GM21526 (cell line): ENCODE measurements at regions not wholly inside any gene's neighbourhood (a gene's known extent, or its start where the extent isn't known, plus 50 kb on each side); places are given as distances from the start of the nearest gene placed in this dataset.

Experiments used
- ATAC-seq: cut with Tn5 transposase; IDR thresholded peaks from one replicate; pipeline ENCODE4 v1.9.1; 2021; ENCODE audit warnings: moderate library complexity; ENCODE audit not compliant: unreplicated experiment, low FRiP score

DNA sequence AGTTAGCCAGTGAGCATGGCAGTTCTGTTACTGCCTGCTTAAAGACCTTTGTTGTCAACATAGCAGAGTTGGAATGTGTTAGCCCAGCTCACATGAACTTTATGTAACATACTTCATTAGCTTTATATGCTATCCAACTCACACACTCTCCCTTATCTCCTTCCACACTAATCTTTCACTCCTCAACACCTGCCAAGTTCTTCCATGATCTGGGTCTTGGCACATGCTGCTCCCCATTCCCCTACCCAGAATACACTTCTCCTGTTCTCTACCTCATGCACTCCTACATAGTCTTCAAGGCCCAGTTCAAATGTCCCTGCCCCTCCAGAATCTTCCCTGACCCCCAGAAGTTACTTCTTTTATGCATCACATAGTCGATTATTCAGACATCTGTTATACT lies 179.3 kb downstream of the KATNAL1 start:
- no peak for ATAC-seq

DNA sequence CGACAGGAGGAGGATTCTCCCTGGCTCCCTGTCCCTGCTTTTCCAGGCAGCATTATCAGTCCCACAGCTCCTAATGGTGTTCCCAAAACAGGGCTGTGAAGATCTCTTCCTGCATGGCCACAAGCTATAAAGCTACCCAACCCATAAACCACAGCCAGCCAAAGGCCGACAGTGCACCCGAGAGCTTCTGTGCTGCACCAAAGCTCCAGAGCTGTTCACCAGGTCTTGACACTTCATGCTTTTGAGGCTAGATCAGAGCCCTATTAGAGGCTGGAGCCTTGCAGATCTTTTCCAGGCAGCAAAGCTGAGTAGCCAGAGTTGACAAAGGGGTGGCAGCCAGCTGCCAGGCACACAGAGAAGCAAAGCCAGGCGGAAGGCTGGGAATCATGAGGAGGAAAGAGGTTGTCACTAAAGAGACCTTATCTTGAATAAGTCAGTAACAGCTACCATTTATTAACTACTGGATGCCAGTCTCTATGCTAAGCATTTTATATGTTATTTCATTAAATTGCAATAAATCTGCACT lies 180.4 kb downstream of the KATNAL1 start:
- no peak for ATAC-seq

DNA sequence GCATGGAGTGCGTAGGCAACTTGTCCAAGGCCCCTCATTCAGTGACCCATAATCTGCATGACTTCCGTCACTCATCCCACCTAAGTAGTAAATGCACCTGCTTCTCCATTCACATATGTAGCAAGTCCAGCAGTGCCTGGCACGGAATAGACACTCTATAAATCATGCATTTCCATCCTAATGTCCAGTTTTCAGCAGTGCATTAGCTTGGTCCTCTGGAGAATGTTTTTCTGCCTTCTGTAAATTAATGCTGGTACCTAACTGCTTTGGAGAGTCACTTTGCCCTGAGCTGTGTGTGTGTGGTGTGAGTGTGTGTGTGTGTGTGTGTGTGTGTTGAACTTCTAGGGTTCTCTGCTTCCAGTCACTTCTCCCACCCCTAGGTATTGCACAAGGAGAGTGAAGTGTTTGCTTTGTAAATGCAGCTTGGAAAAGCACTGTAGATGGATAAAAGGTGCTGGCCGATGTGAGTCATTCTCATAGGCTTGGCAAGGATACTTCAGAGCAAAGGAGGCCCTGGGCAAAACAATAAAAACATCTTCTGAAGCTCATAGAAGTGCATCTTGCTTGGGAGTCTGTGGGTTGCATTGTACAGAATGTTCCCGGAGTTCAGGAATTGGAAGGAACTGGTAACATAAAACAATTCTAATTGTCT lies 181.8 kb downstream of the KATNAL1 start:
- ATAC-seq, result no peak

DNA sequence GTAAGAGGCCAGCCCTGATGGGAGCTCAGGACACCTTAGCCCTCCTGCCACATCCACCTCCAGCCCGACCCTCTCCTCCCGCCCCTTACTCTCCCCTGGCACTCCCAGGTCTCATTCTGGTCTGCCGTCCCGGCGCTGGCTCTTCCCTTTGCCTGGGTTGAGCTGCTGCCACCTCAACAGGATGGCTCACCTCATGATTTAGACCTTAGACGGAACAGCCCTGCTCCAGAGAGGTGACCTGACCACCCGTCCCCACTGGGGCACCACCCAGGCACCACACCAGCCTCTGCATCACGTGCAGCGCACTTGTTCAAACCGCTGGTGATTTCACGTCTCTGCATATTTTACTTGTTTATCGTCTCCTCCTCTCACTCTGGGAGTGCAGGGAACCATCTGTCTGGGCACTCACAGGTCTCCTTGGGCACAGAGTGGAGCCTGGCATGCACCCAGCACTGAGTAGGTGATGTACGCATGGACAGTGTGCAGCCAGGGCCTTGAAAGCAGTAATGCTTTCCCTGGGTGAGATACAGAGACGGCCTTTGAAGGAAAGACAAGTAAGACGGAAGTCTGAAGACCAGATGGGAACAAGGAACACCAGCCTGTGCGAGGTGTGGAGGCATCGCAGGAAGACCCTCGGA lies 183.1 kb downstream of the KATNAL1 start:
- no peak for ATAC-seq

DNA sequence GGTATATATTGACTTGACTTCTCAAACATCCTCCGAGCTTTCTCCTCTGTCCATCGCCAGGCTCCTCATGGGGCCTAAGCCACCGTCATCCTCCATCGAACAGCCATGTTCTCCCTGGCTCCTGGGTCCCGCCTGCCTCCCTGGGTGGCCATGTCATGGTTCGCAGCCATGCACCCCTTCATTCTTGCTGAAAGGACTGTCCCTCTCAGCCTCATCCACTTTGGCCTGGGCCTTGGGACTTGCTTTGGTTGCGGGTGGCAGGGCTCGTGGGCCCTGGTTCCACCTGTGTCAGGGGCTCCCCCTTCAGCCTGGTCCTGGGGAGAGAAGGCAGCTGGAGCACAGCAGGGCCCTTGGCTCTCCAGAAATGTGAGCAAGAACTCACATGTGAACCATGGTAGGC lies 183.8 kb downstream of the KATNAL1 start:
- no peak for ATAC-seq

DNA sequence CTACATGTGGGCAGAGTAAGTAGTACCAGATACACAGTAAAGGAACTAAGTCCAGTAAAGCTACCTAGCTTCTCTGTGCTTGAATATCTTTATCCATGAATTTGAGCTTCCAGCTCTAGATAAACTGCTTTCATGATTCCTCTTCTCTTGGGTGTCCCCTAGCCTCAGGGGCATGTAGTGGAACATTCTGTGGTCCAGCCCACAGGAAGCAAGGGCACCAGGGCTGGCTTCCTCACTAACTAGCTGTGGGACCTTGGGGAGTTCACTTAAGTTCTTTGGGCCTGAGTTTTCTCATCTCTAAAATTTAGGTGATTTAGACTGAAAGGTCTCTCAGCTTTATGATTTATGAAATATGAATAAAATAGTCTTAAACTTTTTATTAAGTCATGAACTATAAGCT lies 185.7 kb downstream of the KATNAL1 start:
- ATAC-seq, result no peak

DNA sequence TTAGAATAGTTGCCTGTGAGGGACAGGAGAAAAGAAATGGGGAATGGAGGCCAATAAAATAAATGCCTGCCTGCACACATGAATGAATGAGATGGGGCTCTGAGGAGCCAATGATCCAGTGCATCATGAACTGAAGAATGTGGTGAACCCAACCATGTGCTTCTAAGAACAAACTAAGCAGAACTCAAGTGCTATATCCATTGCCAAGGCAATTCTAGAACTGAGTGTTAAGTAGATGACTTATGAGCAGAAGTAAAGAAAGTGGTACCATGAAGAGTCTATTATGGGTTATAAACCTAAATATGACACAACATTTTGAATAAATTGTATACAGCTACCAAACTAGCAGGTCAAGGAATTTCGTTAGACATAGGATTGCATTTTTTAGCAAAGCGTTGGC lies 186.1 kb downstream of the KATNAL1 start:
- no peak for ATAC-seq

DNA sequence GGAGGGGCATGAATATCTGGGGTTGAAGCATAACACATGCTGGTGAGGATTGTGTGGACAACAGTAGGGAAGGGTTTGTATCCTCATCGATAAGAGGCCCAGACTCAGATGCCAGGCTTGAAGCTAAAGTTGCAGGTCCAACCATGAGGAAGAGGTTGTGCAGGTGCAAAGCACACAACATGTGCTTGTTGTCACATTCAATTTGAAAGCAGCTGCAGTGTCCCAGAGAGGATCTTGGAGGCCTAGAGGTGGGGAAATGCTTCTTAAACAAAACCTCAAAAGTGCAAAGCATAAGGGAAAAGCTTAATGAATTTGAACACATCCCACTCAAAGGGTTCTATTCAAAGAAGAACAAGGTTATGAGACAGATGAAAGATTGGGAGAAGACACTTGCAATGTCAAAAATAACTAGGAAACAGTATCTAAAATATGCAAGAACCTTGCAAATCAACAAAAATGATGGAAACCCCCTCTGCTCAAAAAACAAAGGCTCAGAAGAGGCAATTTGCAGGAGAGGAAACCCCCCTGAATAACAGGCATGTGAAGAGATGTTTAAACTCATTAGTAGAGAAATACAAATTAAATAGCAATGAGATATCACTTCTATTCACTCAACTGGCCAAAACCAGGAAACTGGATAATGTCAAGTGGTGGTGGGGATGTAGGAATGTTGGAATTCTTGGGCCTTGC lies 187.1 kb downstream of the KATNAL1 start:
- no peak for ATAC-seq

DNA sequence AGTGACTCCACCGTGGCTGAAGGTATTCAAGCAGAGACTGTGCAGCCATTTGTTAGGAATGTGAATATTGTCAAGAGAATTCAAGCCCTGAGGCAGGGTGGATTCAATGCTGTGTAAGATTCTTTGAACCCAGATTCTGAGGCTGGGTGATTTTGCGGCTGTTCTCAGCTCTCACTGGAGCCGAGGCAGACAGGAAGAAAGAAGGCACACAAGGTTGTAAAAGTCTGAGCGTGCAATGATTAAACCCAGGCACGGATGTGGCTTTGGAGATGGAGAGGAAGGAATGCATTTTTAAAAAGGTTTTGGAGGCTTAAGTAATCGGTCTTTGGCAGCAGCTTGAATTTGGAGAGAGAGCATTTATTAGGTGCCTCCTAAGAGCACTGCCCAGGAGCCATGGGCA lies 187.9 kb downstream of the KATNAL1 start:
- no peak for ATAC-seq

DNA sequence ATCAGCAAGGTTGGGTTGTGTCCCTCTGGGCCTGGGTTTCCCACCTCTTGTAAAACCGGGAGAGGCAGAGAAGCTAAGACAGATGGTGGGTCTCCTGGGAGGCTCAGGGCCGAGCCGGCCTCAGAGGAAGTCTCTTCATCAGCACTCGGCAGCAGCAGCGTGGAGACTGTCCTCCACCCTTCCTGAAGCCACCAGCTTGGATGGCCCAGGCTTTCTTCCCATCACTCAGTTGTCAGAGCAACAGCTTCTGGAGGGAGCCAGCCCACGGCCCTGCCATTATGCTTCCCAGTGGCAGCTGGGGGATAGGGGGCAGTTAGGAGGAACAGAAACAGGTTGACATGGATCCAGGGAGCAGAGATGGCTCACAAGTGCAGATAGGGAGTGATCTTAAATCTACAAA lies 191.0 kb downstream of the KATNAL1 start:
- no peak for ATAC-seq

DNA sequence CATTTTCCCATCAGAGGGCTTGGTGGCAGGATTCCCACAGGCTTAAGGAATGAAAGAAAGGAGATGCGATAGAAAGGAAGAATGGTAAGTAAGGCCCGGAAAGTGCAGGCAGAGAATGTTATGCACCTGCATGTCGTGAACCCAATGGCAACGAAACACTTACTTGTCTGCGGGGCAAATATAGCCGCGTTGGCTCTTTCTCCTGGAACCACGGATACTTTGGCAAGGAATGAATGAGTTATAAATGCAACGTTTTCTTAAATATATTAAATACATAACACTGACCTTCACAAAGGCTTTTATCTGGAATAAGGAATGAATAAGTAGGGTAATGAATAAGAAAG lies 192.1 kb downstream of the KATNAL1 start:
- ATAC-seq, result no peak

DNA sequence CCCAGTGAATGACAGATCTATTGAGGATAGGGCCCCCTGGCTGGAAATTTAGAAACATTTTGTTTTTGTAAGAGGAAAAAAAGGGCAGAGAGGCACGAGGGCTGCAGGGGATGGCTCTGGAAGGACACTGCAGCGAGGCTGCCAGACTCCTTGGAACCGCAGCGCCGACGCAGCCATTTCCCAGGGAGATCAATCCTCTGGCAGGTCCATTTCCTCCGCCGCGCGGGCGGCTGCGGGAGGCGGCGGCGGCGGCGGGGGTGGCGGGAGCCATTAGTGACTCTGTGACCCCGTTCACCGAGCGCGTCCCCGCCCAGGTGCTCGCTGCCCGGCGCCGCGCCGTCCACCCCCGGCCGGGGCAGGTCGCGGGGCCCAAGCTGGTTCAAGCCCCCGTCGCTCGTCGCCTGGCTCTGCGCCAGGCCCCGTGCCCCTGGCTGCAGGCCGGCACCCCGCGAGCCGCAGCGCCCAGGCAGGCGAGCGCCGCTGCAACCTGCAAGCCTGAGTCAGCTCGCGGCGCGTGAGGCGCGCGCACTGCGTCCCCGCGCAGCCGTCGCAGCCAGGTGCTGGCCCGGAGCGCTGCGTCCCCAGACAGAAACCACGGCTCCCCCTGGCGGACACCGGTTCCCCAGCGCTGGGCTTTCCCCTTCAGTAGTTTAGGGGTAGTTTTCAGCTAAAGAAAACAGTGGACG lies 192.6 kb downstream of the KATNAL1 start:
- ATAC-seq, result peak; percentile 89

DNA sequence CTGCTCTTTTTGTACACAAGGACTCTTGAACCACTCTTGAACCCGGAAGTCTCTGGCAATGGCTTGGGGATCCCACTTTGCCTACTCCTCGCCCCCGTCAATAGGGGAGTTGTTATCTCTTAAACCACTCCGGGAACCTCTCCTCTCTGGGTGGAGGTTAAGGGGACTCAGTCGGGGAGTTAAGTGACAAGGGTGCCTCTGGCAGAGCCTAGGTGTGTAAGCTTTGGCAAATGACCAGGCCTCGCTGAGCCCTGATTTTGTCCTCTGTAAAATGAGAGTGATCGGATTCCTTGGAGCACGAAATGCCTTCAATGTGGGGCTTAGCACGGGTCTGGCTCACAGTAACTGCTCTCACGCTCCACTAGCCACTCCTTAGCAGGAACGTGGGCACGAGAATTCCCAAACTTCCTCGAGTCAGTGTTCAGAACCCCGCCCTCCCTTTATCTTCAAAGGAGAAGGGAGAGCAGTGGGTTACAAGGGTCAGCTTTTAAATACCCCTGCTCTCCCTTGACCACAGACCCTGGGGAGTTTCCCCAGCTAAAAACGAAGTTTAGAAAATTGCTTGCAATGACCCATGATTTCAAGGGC lies 193.3 kb downstream of the KATNAL1 start:
- no peak for ATAC-seq

DNA sequence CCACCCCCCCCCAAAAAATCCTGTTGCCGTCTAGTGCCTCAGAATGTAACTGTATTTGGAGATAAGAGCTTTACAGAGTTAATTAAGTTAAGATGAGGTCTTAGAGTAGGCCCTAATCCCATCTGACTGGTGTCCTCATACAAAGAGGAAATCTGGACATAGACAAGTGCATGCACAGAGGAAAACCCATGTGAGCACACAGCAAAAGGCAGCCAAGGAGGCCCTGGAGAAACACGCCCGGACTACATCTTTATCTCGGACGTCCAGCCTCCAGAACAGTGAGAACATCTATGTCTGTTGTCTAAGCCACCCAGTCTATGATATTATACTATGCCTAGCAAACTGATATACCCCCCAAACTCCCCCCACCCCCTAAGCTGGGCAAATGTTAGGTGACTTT lies 193.8 kb downstream of the KATNAL1 start:
- ATAC-seq, result no peak

DNA sequence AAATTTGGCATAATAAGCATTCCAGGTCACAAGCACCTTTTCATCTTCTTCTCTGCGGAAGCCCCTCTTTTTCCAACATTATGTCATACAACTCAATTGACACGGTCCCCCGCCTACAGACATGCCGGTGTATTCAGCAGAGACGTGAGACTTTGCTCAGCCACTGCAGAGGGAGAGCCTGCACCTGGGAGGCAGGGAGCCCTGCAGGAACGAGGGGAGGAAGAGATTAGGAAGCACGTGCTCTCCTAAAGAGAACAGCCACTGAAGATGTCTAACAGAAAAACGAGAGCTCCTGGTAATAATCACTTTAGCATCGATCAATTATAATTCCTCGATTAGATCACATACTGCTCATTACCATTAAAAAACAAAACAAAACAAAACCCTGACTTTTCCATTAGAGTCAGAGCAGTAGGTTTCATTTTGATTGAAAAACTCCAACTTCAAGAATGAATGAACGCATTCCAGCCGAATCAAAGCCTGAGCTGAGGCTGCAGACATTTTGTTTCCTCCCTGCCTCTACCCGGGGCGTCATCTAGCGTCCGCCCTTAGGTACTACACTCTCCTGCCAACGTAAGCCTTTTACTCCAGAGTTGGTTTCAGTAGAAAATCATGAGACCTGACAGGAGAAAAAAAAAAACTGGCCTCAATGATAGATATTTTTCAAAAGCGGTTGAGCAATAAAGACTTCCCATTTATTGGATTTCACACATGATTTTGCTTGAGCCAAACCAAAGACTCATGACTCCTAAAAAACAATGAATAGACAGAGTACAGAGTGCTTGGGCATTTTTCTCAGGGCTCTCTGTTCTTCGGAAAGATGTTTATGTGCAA lies 194.5 kb downstream of the KATNAL1 start:
- ATAC-seq, result no peak

DNA sequence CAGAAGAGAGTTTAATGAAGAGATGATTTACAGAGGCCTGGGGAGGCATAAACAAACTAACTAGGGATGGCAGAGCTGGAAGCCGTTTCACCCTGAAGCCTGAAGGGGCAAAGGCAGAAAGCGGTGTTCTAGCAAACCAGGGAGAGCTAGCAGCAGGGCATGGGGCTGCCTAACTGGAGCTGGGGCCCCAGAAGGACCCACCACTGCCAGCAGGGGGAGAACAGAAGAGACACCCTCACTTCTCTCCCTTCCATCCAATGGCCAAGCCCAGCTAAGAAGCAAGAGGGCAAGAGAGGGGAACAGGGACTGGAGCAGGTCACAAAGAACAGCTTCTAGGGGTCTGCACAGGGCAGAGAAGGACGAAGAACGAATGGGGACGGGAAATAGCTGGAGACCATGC lies 195.5 kb downstream of the KATNAL1 start:
- ATAC-seq, result no peak

DNA sequence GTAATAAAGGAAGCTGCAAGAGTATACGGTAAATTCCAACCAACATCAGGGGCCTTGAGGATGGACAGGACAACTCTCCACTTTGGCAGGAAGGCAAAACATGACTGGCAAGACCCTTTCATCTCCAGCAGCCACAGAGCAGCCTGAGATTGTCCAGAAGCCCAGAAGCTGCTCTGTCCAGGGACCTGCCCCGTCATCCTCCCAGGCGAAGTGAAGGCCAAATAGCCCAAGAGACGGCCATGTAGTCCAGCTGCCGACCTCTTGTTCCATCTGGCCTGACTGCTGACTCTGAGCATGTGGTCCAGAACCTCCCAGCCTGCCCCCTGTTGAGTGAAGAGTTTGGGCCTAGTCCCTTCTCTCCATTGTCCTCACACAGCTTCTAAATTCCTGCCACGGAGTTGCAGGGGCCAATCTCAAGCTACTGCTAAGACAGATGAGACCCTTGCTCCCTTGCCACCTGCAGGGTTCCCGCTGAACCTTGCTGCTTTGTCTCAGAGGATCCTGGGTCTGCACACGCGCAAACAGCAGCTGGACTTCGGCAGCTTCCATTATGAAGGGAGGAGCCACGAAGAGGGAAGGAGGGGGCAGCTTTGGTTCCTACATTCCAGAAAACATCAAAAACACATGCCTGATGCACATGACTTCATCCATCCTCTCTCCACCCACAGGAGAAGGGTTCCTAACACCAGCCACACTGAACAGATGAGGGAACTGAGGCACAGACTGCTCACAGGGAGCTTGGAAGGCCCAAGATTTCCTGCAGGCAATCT lies 196.9 kb downstream of the KATNAL1 start:
- ATAC-seq, result no peak

DNA sequence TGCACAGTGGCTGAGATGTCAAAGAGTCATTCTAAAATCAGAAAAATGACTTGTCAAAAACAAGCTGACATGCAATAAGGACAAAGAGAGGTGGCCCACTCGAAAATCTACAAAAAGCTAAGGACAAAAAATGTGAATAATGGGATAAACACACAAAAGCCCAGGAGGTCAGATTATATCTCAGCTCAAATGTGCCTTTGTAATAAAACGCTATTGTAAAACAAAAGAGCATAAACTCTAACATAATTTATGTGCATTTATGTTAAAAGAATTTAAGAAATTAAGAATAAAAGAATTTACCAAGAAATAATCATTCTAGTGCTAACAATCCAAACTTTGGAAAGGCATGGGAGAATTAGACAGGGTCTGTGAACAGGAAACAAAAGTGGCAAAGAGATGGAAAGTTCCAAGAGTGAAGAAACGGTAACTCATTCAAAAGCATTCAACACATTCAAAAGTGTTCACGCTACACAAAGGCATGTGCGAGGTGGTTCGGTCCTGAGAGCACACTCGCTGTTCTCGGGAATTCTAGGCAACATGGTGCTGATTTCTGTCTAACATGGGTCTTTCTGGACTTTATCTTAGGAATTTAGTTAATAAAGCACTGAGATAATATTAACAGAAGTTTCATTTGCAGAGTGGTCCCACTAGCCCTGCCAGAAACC lies 197.7 kb downstream of the KATNAL1 start:
- no peak for ATAC-seq

DNA sequence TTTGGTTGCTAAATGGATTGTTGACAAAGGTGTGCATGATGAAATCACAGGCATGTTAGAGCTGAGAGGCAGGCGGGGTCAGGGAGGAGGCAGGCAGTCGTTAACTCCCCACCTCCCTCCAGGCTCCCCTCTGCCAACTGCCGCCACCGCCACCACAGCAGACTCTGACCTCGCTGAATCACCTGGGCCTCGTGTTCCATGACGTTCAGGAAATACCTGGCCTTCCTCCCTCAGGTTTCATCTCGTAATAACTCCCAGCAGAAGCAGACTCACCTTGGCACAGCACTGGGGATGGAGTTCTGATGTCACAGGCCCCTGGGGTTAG lies 198.5 kb downstream of the KATNAL1 start:
- ATAC-seq, result no peak
